HEK293T (cell line): ENCODE measurements at regions not wholly inside any gene's neighbourhood (a gene's known extent, or its start where the extent isn't known, plus 50 kb on each side); places are given as distances from the start of the nearest gene placed in this dataset.

Source experiments
- CTCF ChIA-PET: fragments of 350-600 bp; formaldehyde crosslinking; extraction: SDS; loops from one replicate; lab custom pipeline; 2021; ENCODE audit warnings: antibody characterized with exemption, inconsistent platforms; lab: Yijun Ruan, JAX
- POLR2A ChIA-PET: fragments of 350-600 bp; formaldehyde crosslinking; extraction: SDS; loops from one replicate; lab custom pipeline; 2020; ENCODE audit warnings: antibody characterized with exemption, inconsistent platforms; lab: Yijun Ruan, JAX
- DNase-seq: peaks from one replicate; pipeline ENCODE4 v3.0.0; 2012; ENCODE audit warnings: mixed read lengths; ENCODE audit errors: extremely low spot score
- ARNT ChIP-seq: fragments of 450-650 bp; IDR thresholded peaks from 2 replicates; pipeline ENCODE4 v1.6.1; 2017; ENCODE audit warnings: mild to moderate bottlenecking
- BHLHE40 ChIP-seq: fragments of 450-650 bp; IDR thresholded peaks from 2 replicates; pipeline ENCODE4 v1.6.1; 2016; ENCODE audit warnings: mild to moderate bottlenecking, moderate library complexity, borderline replicate concordance
- CTBP1 ChIP-seq: fragments of 450-650 bp; IDR thresholded peaks from 2 replicates; pipeline ENCODE4 v1.6.1; 2016; ENCODE audit warnings: borderline replicate concordance
- ELF4 ChIP-seq: fragments of 450-650 bp; IDR thresholded peaks from 2 replicates; pipeline ENCODE4 v1.6.1; 2017; ENCODE audit warnings: antibody characterized with exemption
- FOXA1 ChIP-seq: fragments of 450-650 bp; IDR thresholded peaks from 2 replicates; pipeline ENCODE4 v1.6.1; 2016; ENCODE audit warnings: mild to moderate bottlenecking
- FOXK2 ChIP-seq: fragments of 450-650 bp; IDR thresholded peaks from 2 replicates; pipeline ENCODE4 v1.6.1; 2016; ENCODE audit warnings: mild to moderate bottlenecking
- FOXM1 ChIP-seq: fragments of 450-650 bp; IDR thresholded peaks from 2 replicates; pipeline ENCODE4 v1.6.1; 2017; ENCODE audit warnings: mild to moderate bottlenecking, borderline replicate concordance
- HDGF ChIP-seq: fragments of 450-650 bp; IDR thresholded peaks from 2 replicates; pipeline ENCODE4 v1.6.1; 2017; ENCODE audit warnings: antibody characterized with exemption, borderline replicate concordance
- L3MBTL2 ChIP-seq: fragments of 450-650 bp; conservative IDR thresholded peaks from 2 replicates; pipeline ENCODE4 v1.6.1; 2016; ENCODE audit warnings: mild to moderate bottlenecking
- LEF1 ChIP-seq: fragments of 450-650 bp; IDR thresholded peaks from 2 replicates; pipeline ENCODE4 v1.6.1; 2017; ENCODE audit warnings: mild to moderate bottlenecking, borderline replicate concordance
- NFRKB ChIP-seq: fragments of 450-650 bp; IDR thresholded peaks from 2 replicates; pipeline ENCODE4 v1.6.1; 2016; ENCODE audit warnings: mild to moderate bottlenecking, moderate library complexity
- SP1 ChIP-seq: fragments of 450-650 bp; IDR thresholded peaks from 2 replicates; pipeline ENCODE4 v1.6.1; 2017
- SUZ12 ChIP-seq: fragments of 450-650 bp; IDR thresholded peaks from 2 replicates; pipeline ENCODE4 v1.6.1; 2016; ENCODE audit warnings: mild to moderate bottlenecking
- TARDBP ChIP-seq: fragments of 450-650 bp; IDR thresholded peaks from 2 replicates; pipeline ENCODE4 v1.6.1; 2016
- ZNF384 ChIP-seq: fragments of 450-650 bp; IDR thresholded peaks from 2 replicates; pipeline ENCODE4 v1.6.1; 2016
- TF ChIP-seq, protein P1 (sequence below): fragments of 450-650 bp; IDR thresholded peaks from 2 replicates; pipeline ENCODE4 v1.6.1; 2016

DNA sequence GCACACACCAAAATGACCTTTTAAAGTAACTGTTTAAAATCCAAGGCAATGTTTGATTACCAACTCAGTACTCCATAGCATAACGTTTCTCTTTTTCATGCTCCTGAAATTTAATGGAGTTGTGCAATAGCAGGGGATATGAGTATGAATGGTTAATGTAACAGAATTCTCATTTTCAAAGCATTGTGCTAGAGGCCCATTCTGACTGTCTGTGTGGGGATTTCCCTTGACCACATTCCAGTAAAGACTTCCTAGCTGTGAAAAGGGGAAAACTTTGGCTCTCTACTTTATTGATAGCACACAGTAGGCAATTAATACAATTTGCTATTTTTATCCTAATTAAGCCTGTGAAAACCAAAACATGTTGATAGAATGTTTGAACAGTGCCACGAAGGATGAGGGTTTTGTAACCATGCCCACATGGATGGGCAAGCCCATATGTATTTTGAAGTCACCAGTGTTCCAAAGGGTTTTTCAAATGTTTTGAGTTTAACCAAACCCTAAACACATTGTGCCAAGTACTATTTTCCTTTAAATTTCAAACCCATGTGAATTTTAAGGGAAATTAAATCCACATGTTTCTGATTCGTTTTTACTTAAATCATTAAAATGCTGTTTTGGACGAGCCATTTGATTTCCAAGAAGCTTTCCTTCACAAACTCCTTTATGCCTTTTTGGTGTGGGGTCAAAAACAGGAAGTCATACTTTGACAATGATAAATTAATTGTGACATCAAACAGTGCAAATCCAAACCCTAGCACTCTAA lies 261.2 kb downstream of the SHOX2 start:
- ChIA-PET CTCF (no interaction called here), POLR2A (no interaction called here)
- TF ChIP-seq SUZ12 (no peak), TARDBP (no peak), ELF4 (no peak), FOXM1 (no peak), L3MBTL2 (no peak), FOXK2 (no peak), ZNF384 (no peak), NFRKB (no peak), BHLHE40 (no peak), LEF1 (no peak), HDGF (no peak)
- TF ChIP-seq, protein P1, sequence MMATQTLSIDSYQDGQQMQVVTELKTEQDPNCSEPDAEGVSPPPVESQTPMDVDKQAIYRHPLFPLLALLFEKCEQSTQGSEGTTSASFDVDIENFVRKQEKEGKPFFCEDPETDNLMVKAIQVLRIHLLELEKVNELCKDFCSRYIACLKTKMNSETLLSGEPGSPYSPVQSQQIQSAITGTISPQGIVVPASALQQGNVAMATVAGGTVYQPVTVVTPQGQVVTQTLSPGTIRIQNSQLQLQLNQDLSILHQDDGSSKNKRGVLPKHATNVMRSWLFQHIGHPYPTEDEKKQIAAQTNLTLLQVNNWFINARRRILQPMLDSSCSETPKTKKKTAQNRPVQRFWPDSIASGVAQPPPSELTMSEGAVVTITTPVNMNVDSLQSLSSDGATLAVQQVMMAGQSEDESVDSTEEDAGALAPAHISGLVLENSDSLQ: no peak

DNA sequence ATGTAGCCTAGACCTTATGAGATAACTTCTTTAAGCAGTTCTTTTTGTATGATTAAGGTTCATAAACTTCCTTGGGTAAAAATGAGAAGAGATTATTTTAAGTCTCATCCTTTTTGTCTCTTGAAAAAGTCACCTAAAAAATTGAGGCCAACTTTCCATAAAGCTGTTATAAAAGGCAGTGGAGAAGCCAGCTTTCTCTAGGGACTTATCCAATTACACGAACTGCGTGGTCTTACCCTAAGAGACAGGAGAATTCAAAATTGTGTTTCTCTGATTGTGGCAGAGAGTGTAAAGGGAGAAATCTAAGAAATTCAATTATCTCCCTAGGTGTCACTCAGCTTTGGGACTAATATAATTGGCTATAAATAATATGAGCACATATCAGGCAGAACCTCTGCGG lies 262.0 kb downstream of the SHOX2 start:
- no peak for DNase-seq
- CTCF ChIA-PET: no interaction called here
- no peak for TF ChIP-seq SUZ12
- TF ChIP-seq ZNF384: no peak
- no peak for TF ChIP-seq LEF1
- no peak for TF ChIP-seq CTBP1
- no peak for TF ChIP-seq FOXM1
- no peak for TF ChIP-seq TARDBP
- TF ChIP-seq HDGF: no peak
- no peak for TF ChIP-seq BHLHE40
- TF ChIP-seq NFRKB: no peak
- TF ChIP-seq FOXA1: no peak
- POLR2A ChIA-PET: no interaction called here

More for the DNA sequence above, 261.2 kb downstream of the SHOX2 start:
- no peak for DNase-seq

DNA sequence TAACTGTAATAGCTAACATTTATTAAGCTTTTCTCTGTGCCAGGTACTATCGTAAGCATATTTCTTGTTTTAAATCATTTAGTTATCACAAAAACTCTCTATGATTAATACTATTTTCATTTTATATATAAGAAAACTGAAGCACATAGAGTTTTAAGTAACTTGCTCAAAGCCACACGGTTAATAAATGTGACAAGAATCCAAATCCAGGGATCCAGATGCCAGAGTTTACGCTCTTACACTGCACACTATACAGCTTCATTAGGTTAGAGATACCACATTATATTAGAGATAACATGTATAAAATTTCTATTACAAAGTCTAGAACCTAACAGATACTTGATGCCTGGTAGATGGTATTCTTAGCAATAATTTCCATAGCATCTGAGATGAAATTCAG lies 265.2 kb downstream of the SHOX2 start:
- DNase-seq: no peak
- CTCF ChIA-PET: no interaction called here
- POLR2A ChIA-PET: no interaction called here
- TF ChIP-seq FOXM1 (no peak), ARNT (no peak), FOXK2 (no peak), TARDBP (no peak)

DNA sequence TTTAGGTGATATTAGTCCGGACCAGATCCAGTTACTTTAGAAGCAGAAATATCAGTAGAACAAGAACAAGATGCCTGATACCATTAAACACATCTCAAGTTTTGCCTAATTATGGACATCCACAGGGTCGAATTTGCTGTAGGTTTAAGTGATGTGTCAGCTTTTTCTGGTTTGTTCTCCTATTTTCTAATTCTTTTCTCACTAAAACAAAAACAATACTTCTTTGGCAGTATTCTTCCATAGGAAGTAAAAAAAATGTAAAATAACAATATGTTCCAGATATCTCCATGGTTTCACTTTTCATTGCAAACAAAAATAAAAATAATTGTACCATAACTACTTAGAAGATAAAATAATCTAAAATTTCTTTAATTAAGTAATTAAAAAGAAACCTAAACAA lies 265.7 kb downstream of the SHOX2 start:
- DNase-seq: no peak
- no peak for TF ChIP-seq FOXM1
- TF ChIP-seq LEF1: no peak
- TF ChIP-seq NFRKB: no peak
- no peak for TF ChIP-seq BHLHE40
- ChIA-PET CTCF (no interaction called here), POLR2A (no interaction called here)

DNA sequence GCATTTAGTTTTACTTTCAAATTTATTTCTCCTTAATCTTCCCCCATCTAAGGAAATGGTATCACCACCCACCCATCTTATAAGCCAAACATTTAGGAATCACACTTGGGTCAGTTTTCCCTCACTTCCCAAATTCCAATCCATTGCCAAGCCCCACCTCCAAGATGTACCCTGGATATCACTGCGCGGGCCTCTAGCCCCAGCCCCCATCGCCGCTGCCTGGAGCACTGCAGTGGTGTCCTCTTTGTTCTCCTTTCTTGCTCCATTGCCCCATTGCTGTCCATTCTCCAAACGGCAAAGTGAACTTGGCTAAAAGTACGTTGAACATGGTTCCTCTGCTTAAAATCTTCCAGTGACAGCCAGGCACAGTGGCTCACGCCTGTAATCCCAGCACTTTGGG lies 267.8 kb downstream of the SHOX2 start:
- no peak for DNase-seq
- ChIA-PET POLR2A (no interaction called here), CTCF (no interaction called here)
- no peak for TF ChIP-seq FOXA1
- no peak for TF ChIP-seq BHLHE40
- no peak for TF ChIP-seq ARNT
- no peak for TF ChIP-seq HDGF
- no peak for TF ChIP-seq ZNF384
- no peak for TF ChIP-seq SP1
- TF ChIP-seq TARDBP: no peak
- TF ChIP-seq SUZ12: no peak
- no peak for TF ChIP-seq CTBP1
- TF ChIP-seq FOXM1: no peak
- TF ChIP-seq NFRKB: no peak
- TF ChIP-seq, protein P1: no peak
- TF ChIP-seq L3MBTL2: no peak
- TF ChIP-seq LEF1: no peak
- TF ChIP-seq ELF4: no peak
- TF ChIP-seq FOXK2: no peak

DNA sequence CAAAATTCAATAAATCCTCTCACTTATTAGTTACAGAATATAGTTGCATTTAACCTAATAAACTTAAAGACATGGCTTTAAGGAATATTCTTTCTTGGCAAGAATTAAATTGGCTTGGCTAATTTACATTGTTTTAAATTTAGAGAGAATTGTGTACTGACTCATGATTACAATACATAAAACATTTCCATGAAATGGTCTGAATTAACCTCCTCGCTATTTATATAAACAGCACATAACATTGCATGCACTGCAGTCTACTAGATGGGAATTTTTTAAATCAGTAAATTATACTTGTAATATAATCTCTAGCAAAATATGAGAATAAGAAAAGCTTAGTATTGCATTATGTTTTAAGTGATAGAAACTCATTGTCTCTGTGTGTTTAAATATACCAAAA lies 268.9 kb downstream of the SHOX2 start:
- CTCF ChIA-PET: no interaction called here
- DNase-seq: no peak
- TF ChIP-seq CTBP1 (no peak), ZNF384 (no peak), LEF1 (no peak), FOXK2 (no peak), TARDBP (no peak), SP1 (no peak), FOXA1 (no peak), L3MBTL2 (no peak), HDGF (no peak), ELF4 (no peak), FOXM1 (no peak)
- TF ChIP-seq, protein P1: no peak
- POLR2A ChIA-PET: no interaction called here
